GM10248 (cell line): ENCODE measurements at regions not wholly inside any gene's neighbourhood (a gene's known extent, or its start where the extent isn't known, plus 50 kb on each side); places are given as distances from the start of the nearest gene placed in this dataset.

Source experiments
- CTCF ChIA-PET: fragments of 300-600 bp; sonication (Branson Sonifier 250); formaldehyde crosslinking; extraction: SDS; loops from one replicate; lab custom pipeline; 2021; ENCODE audit warnings: antibody characterized with exemption; lab: Yijun Ruan, JAX
- POLR2A ChIA-PET: fragments of 350-650 bp; sonication (Branson Sonifier 250); formaldehyde crosslinking; extraction: SDS; loops from one replicate; lab custom pipeline; 2020; ENCODE audit warnings: antibody characterized with exemption; lab: Yijun Ruan, JAX
- DNase-seq: peaks from one replicate; pipeline ENCODE4 v3.0.0; 2012; ENCODE audit errors: extremely low spot score
- CTCF ChIP-seq: IDR thresholded peaks from 2 replicates; pipeline ENCODE4 v1.5.1; 2012; ENCODE audit warnings: mild to moderate bottlenecking, low read depth; ENCODE audit errors: extremely low read depth, missing control alignments, control extremely low read depth

GRCh38 chr13:91134803-91135184 lies 212.7 kb upstream of the MIR17HG start:
- CTCF ChIA-PET: interaction anchor here (0.7 to 1.5 kb wide), 12 partner anchors 9 to 587 kb away, joined by 3 to 10 read pairs (median 4); no protein-coding TSS in a partner anchor

GRCh38 chr13:91135376-91135775 lies 212.1 kb upstream of the MIR17HG start:
- no peak for TF ChIP-seq CTCF
- ChIA-PET POLR2A (no interaction called here), CTCF (interaction anchor here (1.4 to 1.5 kb wide), 3 partner anchors 10 to 272 kb away, joined by 3 to 10 read pairs (median 7); no protein-coding TSS in a partner anchor)
- DNase-seq: no peak

More at GRCh38 chr13:91134803-91135184, 212.7 kb upstream of the MIR17HG start:
- POLR2A ChIA-PET: no interaction called here
- no peak for TF ChIP-seq CTCF
- no peak for DNase-seq

- no peak for TF ChIP-seq CTCF
- CTCF ChIA-PET: interaction anchor here (1.4 kb wide), 2 partner anchors 10 to 12 kb away, joined by 3 to 7 read pairs; no protein-coding TSS in a partner anchor
- no peak for DNase-seq
- POLR2A ChIA-PET: no interaction called here
Measured at GRCh38 chr13:91135968-91136367, 211.5 kb upstream of the MIR17HG start.

- CTCF ChIA-PET: interaction anchor here (1.4 kb wide), 1 partner anchor 9 kb away, joined by 3 read pairs; no protein-coding TSS in a partner anchor
- no peak for TF ChIP-seq CTCF
- POLR2A ChIA-PET: no interaction called here
- DNase-seq: no peak
Measured at GRCh38 chr13:91136806-91137205, 210.7 kb upstream of the MIR17HG start.

GRCh38 chr13:91139232-91139631 lies 208.3 kb upstream of the MIR17HG start:
- no peak for TF ChIP-seq CTCF
- POLR2A ChIA-PET: no interaction called here
- CTCF ChIA-PET: no interaction called here
- no peak for DNase-seq

- TF ChIP-seq CTCF: no peak
- DNase-seq: no peak
- CTCF ChIA-PET: interaction anchor here (1.4 to 1.9 kb wide), 2 partner anchors 10 to 20 kb away, joined by 3 to 7 read pairs; no protein-coding TSS in a partner anchor
- POLR2A ChIA-PET: no interaction called here
Measured at GRCh38 chr13:91141543-91142061, 205.9 kb upstream of the MIR17HG start.

- DNase-seq: no peak
- ChIA-PET POLR2A (no interaction called here), CTCF (interaction anchor here (1.0 to 1.9 kb wide), 4 partner anchors 9 to 19 kb away, joined by 3 to 7 read pairs (median 3); no protein-coding TSS in a partner anchor)
- TF ChIP-seq CTCF: no peak
Measured at GRCh38 chr13:91142572-91142971, 204.9 kb upstream of the MIR17HG start.
